C4-2B (cell line): ENCODE measurements at regions not wholly inside any gene's neighbourhood (a gene's known extent, or its start where the extent isn't known, plus 50 kb on each side); places are given as distances from the start of the nearest gene placed in this dataset.
"Not testable (repeated sequence)": the region's sequence is repeated elsewhere in the genome, so short reads cannot be mapped to it uniquely, and the experiment has no call there.

Experiments
- CTCF ChIP-seq: fragments of 450-650 bp; conservative IDR thresholded peaks from 2 replicates; pipeline ENCODE4 v1.5.1; 2017; ENCODE audit warnings: mild to moderate bottlenecking
- ZFX ChIP-seq: fragments of 450-650 bp; IDR thresholded peaks from 2 replicates; pipeline ENCODE4 v1.6.1; 2017

- TF ChIP-seq CTCF, ZFX: not testable (repeated sequence)
Measured at GRCh38 chr2:426696-427095, 138.8 kb upstream of the ALKAL2 start.
